Mesothelial cell of epicardium (in vitro differentiated cells): ENCODE measurements at regions not wholly inside any gene's neighbourhood (a gene's known extent, or its start where the extent isn't known, plus 50 kb on each side); places are given as distances from the start of the nearest gene placed in this dataset.
"Not testable (repeated sequence)": the region's sequence is repeated elsewhere in the genome, so short reads cannot be mapped to it uniquely, and the experiment has no call there.

ENCODE experiments used
- DNase-seq, 2 experiments: peaks; one replicate each; pipeline ENCODE4 v3.0.0; 2021; ENCODE audit warnings: low spot score in 2 of 2; ENCODE audit not compliant: unreplicated experiment in 2 of 2
- H3K27ac Mint-ChIP-seq: 2 replicates; pipeline ENCODE4 v1.8.0; 2021; ENCODE audit warnings: mixed read lengths
- H3K27me3 Mint-ChIP-seq: 2 replicates; pipeline ENCODE4 v1.8.0; 2021; ENCODE audit warnings: low read depth, mixed read lengths
- H3K36me3 Mint-ChIP-seq: 2 replicates; pipeline ENCODE4 v1.8.0; 2021; ENCODE audit warnings: mixed read lengths
- H3K4me1 Mint-ChIP-seq: 2 replicates; pipeline ENCODE4 v1.8.0; 2021; ENCODE audit warnings: mixed read lengths
- H3K4me3 Mint-ChIP-seq: 2 replicates; pipeline ENCODE4 v1.8.0; 2021; ENCODE audit warnings: mild to moderate bottlenecking, moderate library complexity, mixed read lengths
- H3K9me3 Mint-ChIP-seq: 2 replicates; pipeline ENCODE4 v1.8.0; 2021; ENCODE audit warnings: mixed read lengths
- CTCF ChIP-seq: fragments of 200-600 bp; sonication (generic); IDR thresholded peaks from one replicate; pipeline ENCODE4 v1.5.0; 2021; ENCODE audit warnings: antibody characterized with exemption; ENCODE audit not compliant: unreplicated experiment

GRCh38 chr12:114152066-114152465 is 185.9 kb upstream of the RBM19 start:
- Mint-ChIP-seq H3K27me3 (peaks cover 70% of the 10 kb centered on the region), H3K4me3 (no peak overlapping the region)

GRCh38 chr12:114150584-114150983 is 184.5 kb upstream of the RBM19 start:
- H3K36me3 Mint-ChIP-seq, H3K9me3 Mint-ChIP-seq, DNase-seq, H3K4me3 Mint-ChIP-seq, H3K27ac Mint-ChIP-seq, H3K4me1 Mint-ChIP-seq: not testable (repeated sequence)
- peaks cover 72% of the 10 kb centered on the region for H3K27me3 Mint-ChIP-seq

More at GRCh38 chr12:114152066-114152465, 185.9 kb upstream of the RBM19 start:
- no peaks in the 10 kb centered on the region for H3K36me3 Mint-ChIP-seq
- no peaks in the 10 kb centered on the region for H3K4me1 Mint-ChIP-seq
- DNase-seq: no peak
- H3K27ac Mint-ChIP-seq: no peak overlapping the region
- no peak for TF ChIP-seq CTCF
- no peaks in the 10 kb centered on the region for H3K9me3 Mint-ChIP-seq

- Mint-ChIP-seq H3K27me3 (peaks cover 58% of the 10 kb centered on the region), H3K4me3 (no peak overlapping the region), H3K9me3 (no peaks in the 10 kb centered on the region), H3K4me1 (no peaks in the 10 kb centered on the region), H3K36me3 (no peaks in the 10 kb centered on the region), H3K27ac (no peak overlapping the region)
- DNase-seq: no peak
- no peak for TF ChIP-seq CTCF
These were observed 175.9 kb upstream of the RBM19 start for GRCh38 chr12:114141921-114142564.

- no peak overlapping the region for H3K27ac Mint-ChIP-seq
- no peaks in the 10 kb centered on the region for H3K36me3 Mint-ChIP-seq
- H3K4me1 Mint-ChIP-seq: no peaks in the 10 kb centered on the region
- peaks cover 60% of the 10 kb centered on the region for H3K27me3 Mint-ChIP-seq
- no peak overlapping the region for H3K4me3 Mint-ChIP-seq
- no peak for TF ChIP-seq CTCF
- no peaks in the 10 kb centered on the region for H3K9me3 Mint-ChIP-seq
- no peak for DNase-seq
These were observed 174.5 kb upstream of the RBM19 start for GRCh38 chr12:114140576-114140975.

GRCh38 chr12:114136631-114137030 is 170.5 kb upstream of the RBM19 start:
- Mint-ChIP-seq H3K4me3 (no peak overlapping the region), H3K27me3 (peaks cover 55% of the 10 kb centered on the region), H3K27ac (no peak overlapping the region), H3K4me1 (no peaks in the 10 kb centered on the region), H3K9me3 (no peaks in the 10 kb centered on the region), H3K36me3 (no peaks in the 10 kb centered on the region)
- no peak for DNase-seq
- no peak for TF ChIP-seq CTCF

GRCh38 chr12:114134922-114135321 is 168.8 kb upstream of the RBM19 start:
- H3K4me3 Mint-ChIP-seq: no peak overlapping the region
- no peak for DNase-seq
- H3K9me3 Mint-ChIP-seq: no peaks in the 10 kb centered on the region
- no peak overlapping the region for H3K27ac Mint-ChIP-seq
- no peak for TF ChIP-seq CTCF
- H3K4me1 Mint-ChIP-seq: no peaks in the 10 kb centered on the region
- H3K36me3 Mint-ChIP-seq: no peaks in the 10 kb centered on the region
- peaks cover 59% of the 10 kb centered on the region for H3K27me3 Mint-ChIP-seq
